ENCODE measurements at regions not wholly inside any gene's neighbourhood (a gene's known extent, or its start where the extent isn't known, plus 50 kb on each side); places are given as distances from the start of the nearest gene placed in this dataset.

DNA sequence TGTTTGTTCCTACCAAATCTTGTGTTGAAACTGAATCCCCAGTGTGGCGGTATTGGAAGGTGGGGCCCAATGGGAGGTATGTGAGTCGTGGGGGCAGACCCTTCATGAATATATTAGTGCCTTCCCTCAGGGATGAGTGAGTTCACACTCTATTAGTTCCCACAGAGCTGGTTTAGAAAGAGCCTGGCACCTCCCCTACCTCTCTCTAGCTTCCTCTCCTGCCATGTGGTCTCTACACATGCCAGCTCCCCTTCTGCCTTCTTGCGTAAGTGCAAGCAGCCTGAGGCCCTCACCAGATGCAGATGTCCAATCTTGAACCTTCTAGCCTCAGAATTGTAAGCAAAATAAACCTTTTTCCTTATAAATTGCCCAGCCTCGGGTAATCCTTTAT lies 105.8 kb downstream of the SPTSSA start (continued):
- no peak for TF ChIP-seq REST (IDR thresholded peaks at IDR 0.05)
- no peak for TF ChIP-seq NFE2L2 (conservative IDR thresholded peaks at IDR 0.05; ENCODE audit: low read length)
- no peak for TF ChIP-seq RFX5 (IDR thresholded peaks at IDR 0.05)
- TF ChIP-seq BHLHE40 (IDR thresholded peaks at IDR 0.05; ENCODE audit: low read depth, low read length): no peak
- no peak for TF ChIP-seq ESRRA (IDR thresholded peaks at IDR 0.05; ENCODE audit: borderline replicate concordance, low read length)

DNA sequence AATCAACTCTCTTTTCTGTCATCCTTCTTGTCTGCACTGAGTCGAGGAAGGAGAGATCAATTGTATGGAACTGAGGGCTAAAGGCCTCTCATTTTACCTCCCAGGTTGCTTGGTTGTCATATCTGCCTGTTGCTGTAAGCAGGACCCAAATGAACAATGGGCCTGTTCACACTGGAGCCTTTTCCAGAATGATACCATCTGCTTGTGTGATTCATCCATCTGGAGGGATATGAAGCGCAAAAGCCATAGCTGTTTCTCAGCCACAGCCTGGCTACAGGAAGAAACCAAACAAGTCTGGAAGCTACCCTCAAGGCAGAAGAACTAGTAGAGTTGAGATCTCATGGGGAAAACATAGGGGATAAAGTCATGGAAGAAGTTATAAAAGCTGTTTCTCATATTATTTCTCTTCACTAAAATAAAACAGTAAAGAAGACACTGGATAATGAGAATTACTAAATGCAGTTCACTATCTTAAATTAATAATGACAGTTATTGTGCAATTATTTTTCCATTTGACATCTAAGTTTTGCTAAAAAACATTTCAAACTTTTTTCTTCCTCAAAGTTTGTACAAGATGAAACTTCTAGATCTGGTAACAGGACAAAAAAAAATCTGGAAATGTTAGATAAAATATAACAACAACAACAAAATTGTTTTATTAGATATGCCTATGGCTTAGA lies 106.3 kb downstream of the SPTSSA start:
- ATAC-seq: no peak
- no peak for FAIRE-seq

GRCh38 chr14:34354556-34354955 lies 107.5 kb downstream of the SPTSSA start:
- no peak overlapping the region for H3K4me2 ChIP-seq
- H3K9me3 ChIP-seq: no peaks in the 10 kb centered on the region
- ATAC-seq (no peak), DNase-seq (ENCODE audit: low read depth in 1 of 2, low spot score in 1 of 2) (no peak), FAIRE-seq (no peak)
- no peak overlapping the region for H3K27ac ChIP-seq
- CTCF ChIA-PET: interaction anchor here (0.8 to 3.4 kb wide), 7 partner anchors 10 to 858 kb away, joined by 3 to 15 read pairs (median 4); no protein-coding TSS in a partner anchor
- WGBS (ENCODE audit: missing lambda C conversion rate): 92% methylated on average over 3 of the region's 3 CpGs
- POLR2A ChIA-PET: no interaction called here
- no peak overlapping the region for H3K4me3 ChIP-seq
- no peaks in the 10 kb centered on the region for H3K4me1 ChIP-seq
- TF ChIP-seq GATA3 (IDR thresholded peaks at IDR 0.05; ENCODE audit: borderline replicate concordance): no peak
- TF ChIP-seq CBX8 (IDR thresholded peaks at IDR 0.05): no peak
- TF ChIP-seq ZFP36 (IDR thresholded peaks at IDR 0.05; ENCODE audit: borderline replicate concordance, partially characterized antibody): no peak
- no peak for TF ChIP-seq NPAS2 (CRISPR knock-in tag; IDR thresholded peaks at IDR 0.05; ENCODE audit: borderline replicate concordance)
- TF ChIP-seq JUN (IDR thresholded peaks at IDR 0.05): no peak
- no peak for TF ChIP-seq E2F6 (IDR thresholded peaks at IDR 0.05; ENCODE audit: borderline replicate concordance, low read depth)
- TF ChIP-seq MAFK (IDR thresholded peaks at IDR 0.05; ENCODE audit: partially characterized antibody): no peak
- no peak for TF ChIP-seq KDM5A (IDR thresholded peaks at IDR 0.05)
- TF ChIP-seq PBX3 (IDR thresholded peaks at IDR 0.05): no peak
- no peak for TF ChIP-seq MAZ (IDR thresholded peaks at IDR 0.05; ENCODE audit: borderline replicate concordance, low read depth, low read length)

More for the DNA sequence above, 106.3 kb downstream of the SPTSSA start:
- 73% methylated on average over 2 of the region's 2 CpGs for WGBS (ENCODE audit: missing lambda C conversion rate)
- Histone ChIP-seq H3K4me2 (no peak overlapping the region), H3K9me3 (no peaks in the 10 kb centered on the region), H3K27ac (peak overlapping the region in 1 of 2 experiments; percentile 27; a peak in 2 of 6 replicates), H3K4me3 (no peak overlapping the region), H3K4me1 (no peaks in the 10 kb centered on the region; the same call in 2 of the 3 replicates)
- TF ChIP-seq EP300 (IDR thresholded peaks at IDR 0.05) (no peak), FOSL2 (IDR thresholded peaks at IDR 0.05) (no peak), FOSL2 (CRISPR knock-in tag; IDR thresholded peaks at IDR 0.05) (no peak), TP53 (CRISPR knock-in tag; IDR thresholded peaks at IDR 0.05) (no peak), HOXA7 (CRISPR knock-in tag; IDR thresholded peaks at IDR 0.05) (no peak), REST (IDR thresholded peaks at IDR 0.05) (no peak), TFCP2L1 (CRISPR knock-in tag; IDR thresholded peaks at IDR 0.05) (no peak), ZC3H11A (IDR thresholded peaks at IDR 0.05) (no peak)
- no peak for DNase-seq (ENCODE audit: low read depth in 1 of 2, low spot score in 1 of 2)
- CTCF ChIA-PET: interaction anchor here (0.5 to 3.4 kb wide), 8 partner anchors 9 to 859 kb away, joined by 3 to 15 read pairs (median 4); no protein-coding TSS in a partner anchor
- POLR2A ChIA-PET: no interaction called here
